GM12865 (cell line): ENCODE measurements at regions not wholly inside any gene's neighbourhood (a gene's known extent, or its start where the extent isn't known, plus 50 kb on each side); places are given as distances from the start of the nearest gene placed in this dataset.

Experiments used
- DNase-seq: peaks from one replicate; pipeline ENCODE4 v3.0.0; 2010; ENCODE audit warnings: low read depth
- H3K4me3 ChIP-seq: 2 replicates; pipeline ENCODE4 v1.5.1; 2011; ENCODE audit warnings: mild to moderate bottlenecking, low read depth, low read length, control low read depth
- CTCF ChIP-seq: IDR thresholded peaks from 2 replicates; pipeline ENCODE4 v1.5.1; 2011; ENCODE audit warnings: low read length, control low read depth, low read depth, inconsistent platforms; ENCODE audit not compliant: insufficient read depth; ENCODE audit errors: missing control alignments

DNA sequence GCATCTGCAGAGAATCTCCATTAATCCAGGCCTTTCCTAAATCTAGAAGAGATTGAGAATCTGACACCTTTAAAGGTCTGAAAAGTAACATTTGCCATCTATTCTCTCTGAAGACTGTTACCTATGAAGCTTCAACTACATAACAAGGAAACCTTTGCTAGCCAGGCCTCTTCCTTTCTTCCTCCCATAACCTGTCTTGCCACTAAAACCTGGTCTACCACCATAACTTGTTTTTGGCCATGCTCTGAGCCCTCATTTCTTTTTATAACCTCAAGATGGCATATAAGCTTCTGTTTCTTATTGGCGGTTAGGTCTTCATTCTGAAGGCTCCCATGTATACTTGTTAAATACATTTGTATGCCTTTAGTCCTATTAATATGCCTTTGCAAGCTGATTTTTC is 348.4 kb upstream of the MEOX2 start:
- no peak for TF ChIP-seq CTCF
- H3K4me3 ChIP-seq, result no peak overlapping the region
- DNase-seq, result no peak

DNA sequence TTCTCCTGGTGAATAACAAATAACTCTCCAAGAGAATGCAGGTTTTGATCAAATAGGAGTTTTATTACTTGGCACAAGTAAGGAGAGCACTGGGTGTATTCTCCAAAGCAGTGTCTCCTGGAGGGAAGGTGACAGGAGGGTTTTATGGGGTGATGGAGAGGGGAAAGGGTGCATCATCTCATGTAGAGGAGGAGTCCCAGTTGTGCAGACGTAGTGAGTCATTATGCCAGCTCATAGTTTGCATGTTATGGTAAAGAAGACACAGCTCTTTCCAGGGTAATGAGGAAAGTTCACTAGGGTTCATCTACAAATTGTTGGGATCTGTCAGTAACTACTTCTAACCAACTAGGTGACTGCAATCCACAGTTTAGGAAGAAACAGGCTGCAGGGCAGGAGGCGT is 347.9 kb upstream of the MEOX2 start:
- no peak for TF ChIP-seq CTCF

GRCh38 chr7:16033233-16033632 is 346.8 kb upstream of the MEOX2 start:
- no peak for DNase-seq
- no peak overlapping the region for H3K4me3 ChIP-seq
- no peak for TF ChIP-seq CTCF

More for the DNA sequence above, 347.9 kb upstream of the MEOX2 start:
- no peak for DNase-seq
- H3K4me3 ChIP-seq, result no peak overlapping the region

- no peak overlapping the region for H3K4me3 ChIP-seq
- DNase-seq, result no peak
- TF ChIP-seq CTCF, result no peak
These were observed 342.2 kb upstream of the MEOX2 start for GRCh38 chr7:16028636-16029035.

DNA sequence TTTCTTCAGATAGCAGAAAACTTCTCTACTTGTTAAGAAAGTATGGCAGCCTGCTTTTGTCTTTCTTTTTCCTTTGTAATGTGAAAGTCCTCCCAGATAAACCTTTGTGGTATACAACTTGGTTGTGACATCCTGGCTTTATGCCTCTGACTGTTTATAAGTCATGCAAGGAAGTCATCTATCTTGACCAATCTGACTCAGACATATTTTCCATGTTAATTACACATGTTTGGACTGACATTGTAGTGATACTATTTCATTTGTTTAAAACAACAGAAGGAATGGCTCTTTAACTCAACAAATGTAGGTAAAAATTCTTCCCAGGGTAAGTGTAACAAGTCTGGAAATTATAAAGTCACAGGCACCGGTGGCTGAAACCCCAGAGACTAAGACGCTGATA is 341.6 kb upstream of the MEOX2 start:
- no peak overlapping the region for H3K4me3 ChIP-seq
- no peak for TF ChIP-seq CTCF
- no peak for DNase-seq

DNA sequence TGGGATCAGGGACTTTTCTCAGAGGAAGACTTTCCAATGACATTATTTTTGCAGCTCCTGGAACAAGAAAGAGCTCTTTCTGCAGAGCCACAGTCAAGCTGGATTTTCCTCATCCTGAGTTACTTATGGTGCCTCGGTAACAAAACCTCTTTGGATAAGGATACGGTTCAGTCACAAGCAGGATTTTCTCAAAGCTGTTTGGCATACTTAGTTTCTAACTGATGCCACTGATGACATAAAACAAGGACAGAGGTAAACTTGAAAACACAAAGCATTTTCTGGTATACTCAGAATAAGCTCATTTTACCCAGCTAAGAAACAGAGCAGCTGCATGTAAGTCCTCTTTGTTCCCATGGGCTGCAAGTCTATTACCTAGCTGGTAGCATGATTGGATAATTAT is 340.9 kb upstream of the MEOX2 start:
- DNase-seq, result no peak
- no peak for TF ChIP-seq CTCF
- H3K4me3 ChIP-seq, result no peak overlapping the region

DNA sequence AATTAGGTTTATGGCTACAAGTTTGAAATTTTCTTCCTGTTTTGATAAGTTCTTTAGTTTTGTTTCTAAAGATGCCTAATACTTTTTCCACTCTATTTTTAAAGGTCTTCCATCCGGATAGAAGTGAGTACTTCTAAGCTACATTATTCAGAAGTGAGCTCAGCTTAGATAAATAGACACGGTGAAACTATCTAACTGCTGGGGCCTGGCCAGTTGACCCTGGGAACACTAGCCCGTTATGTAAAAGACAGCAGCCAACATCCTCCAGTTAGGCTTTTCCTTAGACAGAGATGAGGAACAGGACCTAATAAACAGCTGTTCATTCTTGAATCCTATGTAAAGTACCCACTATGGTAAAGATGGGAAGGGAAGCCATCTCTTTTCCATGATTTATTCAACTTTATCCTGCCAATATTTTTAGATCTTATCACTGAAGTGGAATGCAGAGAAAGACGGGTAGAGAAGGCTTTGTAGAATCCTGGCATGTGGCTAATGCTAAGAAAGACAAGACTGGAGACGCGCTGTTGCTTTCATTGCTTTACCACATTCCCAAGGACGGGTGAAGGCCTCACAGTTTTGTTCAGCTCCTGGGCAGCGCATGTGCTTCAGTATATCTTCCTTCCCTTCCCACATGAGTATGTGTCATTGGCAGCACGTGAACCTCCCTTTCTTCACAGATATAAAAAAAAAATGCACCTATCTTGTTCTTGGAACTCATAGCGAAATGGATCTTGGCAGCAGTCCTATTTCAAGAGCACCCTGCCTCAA is 340.0 kb upstream of the MEOX2 start:
- no peak for DNase-seq
- no peak overlapping the region for H3K4me3 ChIP-seq
- TF ChIP-seq CTCF, result no peak
